Peyer's patch (tissue), 4 donors: ENCODE measurements at regions not wholly inside any gene's neighbourhood (a gene's known extent, or its start where the extent isn't known, plus 50 kb on each side); places are given as distances from the start of the nearest gene placed in this dataset.
"Not testable (repeated sequence)": the region's sequence is repeated elsewhere in the genome, so short reads cannot be mapped to it uniquely, and the experiment has no call there.

Experiments
- DNase-seq, 3 donors: peaks; one replicate each; pipeline ENCODE4 v3.0.0-alpha.2; 2017 to 2019
- H3K27ac ChIP-seq, 4 donors: fragments of 200-600 bp; sonication (generic); one replicate each; pipeline ENCODE4 v1.5.1; 2016 to 2019
- H3K27me3 ChIP-seq, 2 donors: fragments of 200-600 bp; sonication (generic); one replicate each; pipeline ENCODE4 v1.5.1; 2019
- H3K36me3 ChIP-seq, 3 donors: fragments of 200-600 bp; sonication (generic); one replicate each; pipeline ENCODE4 v1.5.1; 2016 to 2019
- H3K4me1 ChIP-seq, 4 donors: fragments of 200-600 bp; sonication (generic); one replicate each; pipeline ENCODE4 v1.5.1; 2016 to 2019
- H3K4me3 ChIP-seq, 4 donors: fragments of 200-600 bp; sonication (generic); 1 replicate in 3 of 4; 2 replicates in 1 of 4; pipeline ENCODE4 v1.5.1; 2016 to 2019; ENCODE audit warnings: mild to moderate bottlenecking in 1 of 4
- H3K9me3 ChIP-seq, 4 donors: fragments of 200-600 bp; sonication (generic); one replicate each; pipeline ENCODE4 v1.5.1; 2016 to 2019; ENCODE audit warnings: mild to moderate bottlenecking in 1 of 4
- CTCF ChIP-seq, 6 experiments: fragments of 450-650 bp in 4 of 6; fragments of 200-600 bp in 2 of 6; sonication (generic) in 1 of 6; IDR thresholded peaks; one replicate each; pipeline ENCODE4 v1.5.1; 2017 to 2019; ENCODE audit warnings: antibody characterized with exemption in 6 of 6, mild to moderate bottlenecking in 3 of 6, moderate library complexity in 1 of 6
- POLR2A ChIP-seq, 2 donors: fragments of 450-650 bp; IDR thresholded peaks; one replicate each; pipeline ENCODE4 v1.5.1; 2017; ENCODE audit warnings: antibody characterized with exemption in 2 of 2, mild to moderate bottlenecking in 2 of 2, moderate library complexity in 2 of 2

DNA sequence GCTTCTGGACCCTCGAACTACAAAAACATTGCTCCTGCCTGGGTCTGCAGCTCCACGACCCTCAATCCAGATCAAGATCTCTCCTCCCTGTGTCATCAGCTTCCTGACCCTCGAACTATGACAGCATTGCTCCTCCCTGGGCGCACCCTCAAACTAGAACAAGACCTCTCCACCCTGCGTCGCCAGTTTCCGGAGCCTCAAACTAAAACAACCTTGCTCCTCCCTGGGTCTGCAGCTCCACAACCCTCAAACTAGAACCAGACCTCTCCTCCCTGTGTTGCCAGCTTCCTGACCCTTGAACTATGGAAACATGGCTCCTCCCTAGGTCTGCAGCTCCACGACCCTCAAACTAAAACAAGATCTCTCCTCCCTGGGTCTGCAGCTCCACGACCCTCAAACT is 339.7 kb upstream of the SULF2 start:
- no peaks in the 10 kb centered on the region for H3K36me3 ChIP-seq
- DNase-seq, result no peak
- no peaks in the 10 kb centered on the region for H3K9me3 ChIP-seq
- H3K4me3 ChIP-seq, result no peak overlapping the region
- TF ChIP-seq POLR2A (IDR thresholded peaks at IDR 0.05) (no peak), CTCF (IDR thresholded peaks at IDR 0.05) (no peak)
- H3K27ac ChIP-seq, result no peak overlapping the region
- H3K27me3 ChIP-seq, result no peaks in the 10 kb centered on the region
- H3K4me1 ChIP-seq, result no peaks in the 10 kb centered on the region

DNA sequence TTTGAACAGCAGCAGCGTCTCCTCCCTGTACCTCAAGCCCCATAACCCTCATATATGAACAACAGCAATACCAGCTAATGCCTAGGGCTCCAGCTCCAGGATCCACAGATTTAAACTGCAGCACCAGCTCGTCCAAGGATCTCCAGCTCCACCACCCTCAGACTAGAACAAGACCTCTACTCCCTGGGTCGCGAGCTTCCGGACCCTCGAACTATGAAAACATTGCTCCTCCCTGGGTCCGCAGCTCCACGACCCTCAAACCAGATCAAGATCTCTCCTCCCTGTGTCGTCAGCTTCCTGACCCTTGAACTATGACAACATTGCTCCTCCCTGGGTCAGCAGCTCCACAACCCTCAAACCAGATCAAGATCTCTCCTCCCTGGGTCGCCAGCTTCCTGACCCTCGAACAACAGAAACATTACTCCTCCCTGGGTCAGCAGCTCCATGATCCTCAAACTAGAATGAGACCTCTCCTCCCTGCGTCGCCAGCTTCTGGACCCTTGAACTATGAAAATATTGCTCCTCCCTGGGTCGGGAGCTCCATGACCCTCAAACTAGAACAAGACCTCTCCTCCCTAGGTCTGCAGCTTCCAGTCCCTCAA is 339.0 kb upstream of the SULF2 start:
- Histone ChIP-seq H3K27me3 (no peaks in the 10 kb centered on the region), H3K9me3 (no peaks in the 10 kb centered on the region), H3K36me3 (no peaks in the 10 kb centered on the region), H3K4me1 (no peaks in the 10 kb centered on the region), H3K27ac (no peak overlapping the region), H3K4me3 (no peak overlapping the region)
- TF ChIP-seq POLR2A (IDR thresholded peaks at IDR 0.05), result no peak
- no peak for TF ChIP-seq CTCF (IDR thresholded peaks at IDR 0.05)
- no peak for DNase-seq

DNA sequence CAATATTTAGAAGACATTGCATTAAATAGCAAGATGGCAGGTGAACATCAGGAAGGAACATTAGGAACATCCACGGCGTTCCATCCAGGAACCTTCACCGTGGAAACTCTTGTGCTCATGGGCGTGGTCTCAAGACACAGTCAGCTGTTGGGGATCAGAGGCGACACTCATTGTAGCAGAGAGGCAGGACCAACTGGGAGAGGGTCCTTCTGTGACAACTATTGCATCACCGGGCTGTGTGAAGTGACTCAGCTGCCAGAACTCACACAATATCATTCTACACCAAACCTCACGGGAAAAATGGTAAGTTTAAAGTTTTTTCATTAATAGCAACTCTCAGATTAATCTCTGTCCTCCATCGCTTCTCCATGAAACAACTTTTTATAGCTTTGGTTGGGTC is 334.8 kb upstream of the SULF2 start:
- Histone ChIP-seq H3K36me3 (no peaks in the 10 kb centered on the region), H3K27me3 (no peaks in the 10 kb centered on the region), H3K27ac (no peak overlapping the region), H3K4me3 (no peak overlapping the region), H3K9me3 (no peaks in the 10 kb centered on the region), H3K4me1 (no peaks in the 10 kb centered on the region)
- TF ChIP-seq CTCF (IDR thresholded peaks at IDR 0.05) (no peak), POLR2A (IDR thresholded peaks at IDR 0.05) (no peak)
- no peak for DNase-seq

DNA sequence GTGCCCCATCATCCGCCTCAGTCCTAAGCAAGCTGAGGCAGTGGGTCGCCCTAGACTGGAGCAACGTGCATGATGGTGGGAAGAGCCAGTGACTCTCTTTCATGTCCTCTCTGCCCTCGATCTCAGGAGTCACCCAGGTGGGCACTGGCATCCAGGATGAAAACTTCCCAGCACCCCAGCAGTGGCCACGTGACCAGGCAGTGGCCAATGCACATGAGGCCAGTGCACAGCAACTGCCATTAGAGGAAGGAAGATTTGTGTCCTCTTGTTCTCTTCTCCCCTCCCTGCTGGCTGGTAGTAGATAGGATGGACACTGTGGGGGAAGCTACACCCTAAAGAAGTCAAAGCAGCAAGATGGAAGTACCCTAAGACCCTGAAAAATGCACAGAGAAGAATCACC is 334.1 kb upstream of the SULF2 start:
- H3K36me3 ChIP-seq, result not testable (repeated sequence)

DNA sequence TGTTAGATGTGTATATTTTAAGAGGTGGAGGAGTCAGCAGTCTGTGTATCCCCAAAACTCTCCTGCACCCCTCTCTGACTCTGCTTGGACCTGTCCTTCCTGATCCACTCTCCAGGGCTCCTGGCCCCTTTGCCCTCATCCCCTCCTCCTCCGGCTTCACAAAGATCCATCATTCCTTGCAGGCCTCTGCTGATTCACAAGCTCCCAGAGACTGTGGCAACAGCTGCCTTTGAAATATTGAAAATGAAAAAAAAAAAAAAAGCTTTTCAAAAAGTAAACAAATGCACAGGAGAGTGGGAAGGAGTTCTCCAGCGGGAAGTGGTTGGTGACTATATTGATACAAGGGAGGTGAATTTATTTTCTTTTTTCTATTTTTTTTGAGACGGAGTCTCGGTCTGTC is 330.2 kb upstream of the SULF2 start:
- Histone ChIP-seq H3K27ac (no peak overlapping the region), H3K9me3 (no peaks in the 10 kb centered on the region), H3K27me3 (no peaks in the 10 kb centered on the region), H3K4me1 (no peaks in the 10 kb centered on the region), H3K36me3 (no peaks in the 10 kb centered on the region), H3K4me3 (no peak overlapping the region)
- DNase-seq, result no peak
- TF ChIP-seq POLR2A (IDR thresholded peaks at IDR 0.05) (no peak), CTCF (IDR thresholded peaks at IDR 0.05) (no peak)

More for the DNA sequence above, 334.1 kb upstream of the SULF2 start:
- not testable (repeated sequence) for DNase-seq, H3K4me3 ChIP-seq, H3K27me3 ChIP-seq, H3K9me3 ChIP-seq, H3K27ac ChIP-seq, H3K4me1 ChIP-seq

- no peak overlapping the region for H3K27ac ChIP-seq
- no peaks in the 10 kb centered on the region for H3K9me3 ChIP-seq
- no peaks in the 10 kb centered on the region for H3K36me3 ChIP-seq
- no peaks in the 10 kb centered on the region for H3K4me1 ChIP-seq
- H3K27me3 ChIP-seq, result no peaks in the 10 kb centered on the region
- no peak for DNase-seq
- no peak overlapping the region for H3K4me3 ChIP-seq
- TF ChIP-seq POLR2A (IDR thresholded peaks at IDR 0.05) (no peak), CTCF (IDR thresholded peaks at IDR 0.05) (no peak)
Observed at GRCh38 chr20:48107560-48107959, 322.3 kb upstream of the SULF2 start.
